NCI-H2196 (cell line): ENCODE measurements at regions not wholly inside any gene's neighbourhood (a gene's known extent, or its start where the extent isn't known, plus 50 kb on each side); places are given as distances from the start of the nearest gene placed in this dataset.

Experiments
- DNase-seq: peaks from one replicate; lab custom pipeline; 2025; ENCODE audit not compliant: unreplicated experiment; lab: John Stamatoyannopoulos, UW

GRCh38 chr6:37105148-37106050 is 64.6 kb upstream of the PIM1 start:
- DNase-seq, result no peak

- no peak for DNase-seq
These were observed 63.9 kb upstream of the PIM1 start for GRCh38 chr6:37106051-37106363.

GRCh38 chr6:37106554-37106953 is 63.4 kb upstream of the PIM1 start:
- no peak for DNase-seq

- no peak for DNase-seq
These were observed 62.9 kb upstream of the PIM1 start for GRCh38 chr6:37106982-37107491.

- DNase-seq, result no peak
These were observed 60.0 kb upstream of the PIM1 start for GRCh38 chr6:37109714-37110499.

GRCh38 chr6:37110500-37111461 is 59.2 kb upstream of the PIM1 start:
- DNase-seq, result no peak

GRCh38 chr6:37113976-37114375 is 56.0 kb upstream of the PIM1 start:
- no peak for DNase-seq

- no peak for DNase-seq
These were observed 55.3 kb upstream of the PIM1 start for GRCh38 chr6:37114612-37115011.

- DNase-seq, result no peak
These were observed 54.6 kb upstream of the PIM1 start for GRCh38 chr6:37115236-37115895.

- no peak for DNase-seq
These were observed 53.6 kb upstream of the PIM1 start for GRCh38 chr6:37116326-37116725.

- DNase-seq, result no peak
These were observed 50.5 kb upstream of the PIM1 start for GRCh38 chr6:37119387-37119886.
